ENCODE measurements at regions not wholly inside any gene's neighbourhood (a gene's known extent, or its start where the extent isn't known, plus 50 kb on each side); places are given as distances from the start of the nearest gene placed in this dataset.

DNA sequence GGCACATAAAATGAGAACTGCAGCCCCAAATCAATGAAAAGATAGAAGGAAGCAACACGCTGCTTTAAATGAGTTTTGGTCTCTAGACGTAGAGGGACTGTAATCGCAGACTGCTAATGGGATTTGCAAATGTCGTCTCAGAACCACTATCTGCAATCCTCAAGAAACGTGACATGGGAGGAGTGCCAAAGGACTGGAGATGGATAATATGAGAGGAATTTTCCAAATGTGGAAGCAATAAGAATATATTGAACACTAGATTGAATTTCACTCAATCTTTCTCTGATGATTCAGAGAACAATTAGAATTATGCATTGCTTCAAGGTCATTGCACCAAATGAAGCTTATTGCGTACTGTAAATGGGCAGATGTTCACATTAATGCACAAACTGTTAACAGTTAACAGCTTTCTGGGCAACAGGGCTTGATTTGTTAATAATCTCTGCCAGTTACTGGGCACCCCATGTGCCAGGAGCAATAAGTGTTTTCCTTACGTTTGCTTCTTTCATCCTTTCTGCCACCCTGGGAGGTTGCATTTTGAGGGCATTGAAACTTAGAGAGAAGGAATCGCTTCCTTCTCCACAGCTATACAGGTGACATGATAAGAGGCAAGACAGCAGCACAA, 62.8 kb upstream of the WASF3 start:
- DNase-seq: no peak
- TF ChIP-seq POLR2A (IDR thresholded peaks at IDR 0.05; ENCODE audit: low read length) (no peak), GATA1 (IDR thresholded peaks at IDR 0.05; ENCODE audit: low read depth, low read length) (no peak)

DNA sequence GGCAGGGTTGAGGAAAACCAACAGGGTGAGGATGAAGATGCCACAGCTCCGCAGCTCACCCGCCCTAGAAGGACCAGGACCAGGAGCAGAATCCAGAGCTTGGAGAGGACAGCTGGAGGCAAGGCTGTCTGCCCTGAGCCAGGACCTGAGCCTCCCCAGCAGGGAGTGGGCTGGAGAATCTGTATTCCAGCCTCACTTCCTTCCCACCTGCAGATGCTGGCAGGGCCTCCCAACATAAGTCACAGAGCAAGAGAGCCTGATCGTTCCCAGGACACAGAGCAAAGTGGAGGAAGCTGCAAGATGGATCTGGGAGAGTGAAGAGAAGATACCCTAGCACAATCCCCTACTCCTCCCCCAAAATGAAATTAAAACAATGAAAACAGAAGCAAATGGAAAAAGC, 61.7 kb upstream of the WASF3 start:
- TF ChIP-seq POLR2A (IDR thresholded peaks at IDR 0.05; ENCODE audit: low read length) (no peak), GATA1 (IDR thresholded peaks at IDR 0.05; ENCODE audit: low read depth, low read length) (no peak)
- DNase-seq: no peak

DNA sequence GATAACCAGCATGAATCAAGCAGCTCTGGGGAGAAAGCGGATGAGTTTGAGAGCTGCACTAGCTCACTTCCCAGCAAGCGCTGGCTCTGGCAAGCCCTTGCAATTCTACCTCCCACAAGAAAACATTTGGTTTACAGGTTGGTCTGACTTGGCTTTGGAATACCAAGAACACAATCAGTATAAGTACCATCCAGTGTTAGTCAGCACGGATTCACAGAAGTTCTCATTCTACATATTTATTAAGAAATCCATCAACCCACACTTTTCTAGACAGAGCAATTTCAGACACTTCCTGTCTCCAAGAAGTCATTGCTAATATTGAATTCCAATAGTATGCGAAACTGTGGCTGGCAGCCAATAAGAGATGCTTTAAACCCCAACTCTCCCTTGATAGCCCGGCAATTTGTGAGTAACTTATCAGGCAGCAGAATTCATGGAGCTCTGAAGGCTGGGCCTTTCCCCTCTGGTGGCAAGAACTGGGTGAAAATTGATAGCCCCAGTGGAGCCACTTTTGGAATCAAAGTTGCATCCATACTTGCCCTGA, 59.4 kb upstream of the WASF3 start:
- no peak for TF ChIP-seq GATA1 (IDR thresholded peaks at IDR 0.05; ENCODE audit: low read depth, low read length)
- DNase-seq: no peak

DNA sequence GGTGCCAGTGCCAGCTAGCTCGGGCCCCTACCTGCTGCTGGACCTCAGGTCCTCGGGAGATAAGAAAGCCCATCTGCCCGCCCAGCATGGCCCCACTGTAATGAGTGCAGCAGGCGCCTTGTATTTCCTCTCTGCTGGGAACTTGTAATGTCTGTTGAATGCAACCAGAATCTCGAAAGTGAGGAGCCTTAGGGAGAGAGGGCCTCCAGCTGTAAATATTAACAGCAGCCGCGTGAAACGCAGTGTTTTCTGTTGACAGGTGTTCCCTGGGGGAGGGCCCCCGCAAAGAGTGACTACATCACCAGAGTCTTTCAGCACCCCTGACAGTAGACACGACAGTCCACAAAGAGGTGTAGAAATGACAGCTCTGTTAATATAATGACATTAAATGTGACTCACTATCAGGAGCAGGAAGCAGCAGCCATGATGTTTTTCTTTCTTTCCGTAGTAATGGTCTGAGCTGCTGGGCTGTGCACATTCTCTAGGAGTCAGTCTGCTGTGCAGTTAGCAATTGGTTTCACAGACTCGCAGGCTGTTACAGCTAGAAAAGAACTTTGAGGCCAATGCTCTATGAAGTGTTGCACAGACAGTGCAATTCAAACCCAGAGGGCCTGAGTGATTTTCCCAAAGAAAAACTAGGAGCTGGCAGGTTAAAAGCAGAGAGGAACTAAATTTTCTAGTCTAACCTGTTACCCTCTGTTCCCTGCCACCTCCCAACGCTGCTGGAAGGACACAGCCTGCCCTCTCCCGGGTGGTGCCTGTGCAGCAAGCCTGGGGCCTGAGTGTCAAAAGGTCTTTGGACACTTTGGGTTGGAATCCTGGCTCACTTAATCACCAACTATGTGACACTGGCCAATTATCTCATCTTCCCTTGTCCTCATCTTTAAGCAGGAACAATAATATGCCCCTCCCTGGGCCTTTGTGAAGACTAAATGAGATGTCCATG, 58.6 kb upstream of the WASF3 start:
- TF ChIP-seq POLR2A (IDR thresholded peaks at IDR 0.05; ENCODE audit: low read length) (no peak), GATA1 (IDR thresholded peaks at IDR 0.05; ENCODE audit: low read depth, low read length) (no peak)
- DNase-seq: no peak

DNA sequence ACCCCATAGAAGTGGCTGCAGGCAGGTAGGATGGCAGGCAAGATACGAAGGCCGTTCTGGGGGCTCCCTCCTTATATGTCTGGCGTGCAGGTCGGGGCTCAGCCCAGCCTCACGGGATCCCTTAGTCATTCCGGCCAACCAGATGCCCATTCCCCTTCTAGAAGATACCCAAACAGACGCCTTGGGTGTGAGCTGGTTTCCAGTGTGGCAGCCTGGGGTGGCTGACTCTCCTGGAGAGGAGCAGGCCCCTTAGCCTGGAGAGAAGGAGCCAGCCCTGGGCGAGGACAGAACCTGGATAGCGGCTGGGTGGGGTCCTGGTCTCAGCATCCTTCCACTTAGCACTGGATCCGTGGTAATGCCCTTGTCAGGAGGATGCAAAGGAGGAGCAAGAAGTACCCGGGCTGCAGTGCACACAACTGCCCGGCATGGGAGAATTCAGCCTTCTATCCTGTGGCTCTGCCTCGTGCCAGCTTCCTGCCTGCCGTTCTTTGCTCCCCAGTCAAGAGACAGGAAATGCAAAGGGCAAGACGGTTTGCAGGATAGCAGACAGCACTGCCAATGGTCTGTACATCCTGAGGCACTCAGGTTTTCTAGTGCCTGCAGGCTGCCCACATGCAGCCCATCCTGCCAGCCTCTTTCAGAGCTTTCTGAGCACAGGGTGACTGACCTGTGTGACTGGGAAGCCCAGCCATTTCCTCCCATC, 56.7 kb upstream of the WASF3 start:
- TF ChIP-seq GATA1 (IDR thresholded peaks at IDR 0.05; ENCODE audit: low read depth, low read length) (no peak), POLR2A (IDR thresholded peaks at IDR 0.05; ENCODE audit: low read length) (no peak)
- DNase-seq: no peak

DNA sequence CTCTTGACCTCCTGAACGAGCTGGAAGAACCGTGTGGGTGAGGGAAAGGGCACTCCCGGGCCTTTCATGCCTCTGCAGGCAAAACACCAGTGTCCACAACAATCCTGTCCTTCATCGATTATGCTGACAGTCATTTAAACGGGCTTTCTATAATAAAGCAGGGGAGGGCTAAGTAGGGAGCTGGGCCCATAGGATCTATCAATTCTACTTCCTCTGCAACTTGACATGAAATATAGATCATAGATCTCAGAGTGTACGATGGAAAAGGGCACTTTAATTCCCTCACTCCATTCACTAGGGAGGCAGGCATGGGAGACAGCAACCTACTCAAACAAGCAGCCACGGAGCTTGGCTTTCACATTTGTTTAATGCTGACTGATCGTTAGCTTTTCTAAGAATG, 55.8 kb upstream of the WASF3 start:
- no peak for DNase-seq
- no peak for TF ChIP-seq POLR2A (IDR thresholded peaks at IDR 0.05; ENCODE audit: low read length)
- no peak for TF ChIP-seq GATA1 (IDR thresholded peaks at IDR 0.05; ENCODE audit: low read depth, low read length)

DNA sequence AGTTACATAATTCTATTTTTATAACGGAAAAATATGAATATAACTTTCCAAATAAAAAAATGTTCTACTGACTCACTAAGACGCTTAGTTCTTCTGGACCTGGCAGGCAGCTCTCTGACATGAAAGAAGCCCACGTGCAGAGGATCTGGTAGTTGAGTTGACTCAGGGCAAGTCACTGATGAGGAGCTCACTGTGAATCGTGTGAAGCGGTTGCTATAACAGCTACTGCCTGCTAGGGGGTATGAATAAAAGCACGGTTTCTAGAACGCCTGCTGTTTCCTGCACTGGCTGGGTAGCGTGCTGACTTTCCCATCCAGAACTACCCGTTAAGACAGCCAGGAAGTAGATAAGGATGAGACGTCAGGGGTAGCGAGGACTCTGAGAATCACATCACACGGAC, 54.7 kb upstream of the WASF3 start:
- no peak for DNase-seq
- no peak for TF ChIP-seq GATA1 (IDR thresholded peaks at IDR 0.05; ENCODE audit: low read depth, low read length)

DNA sequence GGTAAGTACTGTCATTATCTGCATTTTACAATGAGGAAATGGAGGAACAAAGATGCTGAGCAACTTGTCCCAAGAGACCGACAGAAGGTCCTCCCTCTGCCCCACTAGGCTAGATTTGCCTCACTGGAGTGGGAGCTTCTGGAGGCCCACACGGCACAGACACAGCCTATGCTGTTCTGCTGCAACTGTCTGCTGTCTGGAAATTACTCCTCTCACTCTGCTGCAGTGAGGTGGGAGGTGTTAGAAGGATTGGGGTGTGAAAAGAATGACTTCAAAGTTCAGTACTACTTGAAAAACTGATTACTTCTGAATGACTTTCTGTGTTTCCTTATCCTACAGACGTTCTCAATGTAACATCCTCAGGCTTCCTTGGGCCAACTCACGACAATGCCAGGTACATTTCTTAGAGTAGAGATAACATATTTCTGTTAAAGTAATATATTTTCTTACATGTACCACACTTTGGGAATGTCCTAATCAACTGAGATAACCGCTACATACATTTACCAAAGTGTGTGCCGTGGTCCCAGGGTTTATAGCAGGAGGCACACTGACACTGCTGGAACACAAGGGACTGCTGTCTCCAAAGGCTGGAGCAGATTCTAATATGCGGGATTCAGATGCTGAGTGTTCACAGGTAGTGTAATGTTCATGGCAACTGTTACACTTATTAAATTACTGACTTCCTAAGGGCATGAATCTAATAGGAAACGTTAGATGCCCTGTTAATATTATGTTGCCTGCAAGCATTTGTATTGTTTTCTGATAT, 53.5 kb upstream of the WASF3 start:
- DNase-seq: no peak
- TF ChIP-seq GATA1 (IDR thresholded peaks at IDR 0.05; ENCODE audit: low read depth, low read length) (no peak), POLR2A (IDR thresholded peaks at IDR 0.05; ENCODE audit: low read length) (no peak)

Measured in erythroblast (primary cell).